ENCODE measurements at regions not wholly inside any gene's neighbourhood (a gene's known extent, or its start where the extent isn't known, plus 50 kb on each side); places are given as distances from the start of the nearest gene placed in this dataset.

DNA sequence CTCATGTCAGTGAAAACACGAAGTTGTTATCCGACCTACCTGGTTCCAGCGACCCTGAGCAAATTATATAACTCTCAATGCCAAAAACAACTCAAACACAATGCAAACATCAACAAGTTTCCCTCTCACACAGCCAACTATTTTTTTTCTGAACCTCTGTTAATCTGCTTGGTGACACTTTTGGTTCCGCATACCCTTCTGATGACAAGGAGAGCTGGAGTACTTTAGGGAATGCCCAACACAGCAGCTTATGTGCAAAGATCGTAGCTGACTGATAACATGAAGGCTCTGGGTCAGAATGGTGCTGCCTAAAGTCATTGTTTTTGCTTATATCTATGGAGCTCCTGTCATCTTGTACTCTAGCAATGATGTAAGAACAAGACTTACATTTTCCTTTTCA is 72.7 kb upstream of the CCDC68 start:
- no peaks in the 10 kb centered on the region for H3K27me3 ChIP-seq (ENCODE audit: insufficient read depth)
- H3F3A ChIP-seq (replicated peaks; ENCODE audit: low read depth): no peaks in the 10 kb centered on the region
- Mint-ChIP-seq H3K4me1 (peaks cover 11% of the 10 kb centered on the region), H3K27ac (no peak overlapping the region), H3K36me3 (ENCODE audit: low read depth) (no peaks in the 10 kb centered on the region), H3K27me3 (ENCODE audit: insufficient read depth, low read depth, poor library complexity) (no peaks in the 10 kb centered on the region), H3K9me3 (no peaks in the 10 kb centered on the region), H3K4me3 (no peak overlapping the region)
- no peak overlapping the region for H3K4me2 ChIP-seq
- H4K20me1 ChIP-seq (replicated peaks; ENCODE audit: insufficient read depth): no peaks in the 10 kb centered on the region
- TF ChIP-seq, protein P1, sequence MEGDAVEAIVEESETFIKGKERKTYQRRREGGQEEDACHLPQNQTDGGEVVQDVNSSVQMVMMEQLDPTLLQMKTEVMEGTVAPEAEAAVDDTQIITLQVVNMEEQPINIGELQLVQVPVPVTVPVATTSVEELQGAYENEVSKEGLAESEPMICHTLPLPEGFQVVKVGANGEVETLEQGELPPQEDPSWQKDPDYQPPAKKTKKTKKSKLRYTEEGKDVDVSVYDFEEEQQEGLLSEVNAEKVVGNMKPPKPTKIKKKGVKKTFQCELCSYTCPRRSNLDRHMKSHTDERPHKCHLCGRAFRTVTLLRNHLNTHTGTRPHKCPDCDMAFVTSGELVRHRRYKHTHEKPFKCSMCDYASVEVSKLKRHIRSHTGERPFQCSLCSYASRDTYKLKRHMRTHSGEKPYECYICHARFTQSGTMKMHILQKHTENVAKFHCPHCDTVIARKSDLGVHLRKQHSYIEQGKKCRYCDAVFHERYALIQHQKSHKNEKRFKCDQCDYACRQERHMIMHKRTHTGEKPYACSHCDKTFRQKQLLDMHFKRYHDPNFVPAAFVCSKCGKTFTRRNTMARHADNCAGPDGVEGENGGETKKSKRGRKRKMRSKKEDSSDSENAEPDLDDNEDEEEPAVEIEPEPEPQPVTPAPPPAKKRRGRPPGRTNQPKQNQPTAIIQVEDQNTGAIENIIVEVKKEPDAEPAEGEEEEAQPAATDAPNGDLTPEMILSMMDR (conservative IDR thresholded peaks at IDR 0.05; ENCODE audit: low read depth in 2 of 2): no peak
- TF ChIP-seq POLR2AphosphoS5 (IDR thresholded peaks at IDR 0.05; ENCODE audit: low read depth) (no peak), NANOG (IDR thresholded peaks at IDR 0.05; ENCODE audit: borderline replicate concordance) (no peak), ZNF114 (CRISPR knock-in tag; IDR thresholded peaks at IDR 0.05) (no peak), JUNB (IDR thresholded peaks at IDR 0.05; ENCODE audit: unreplicated experiment) (no peak), EZH2phosphoT487 (IDR thresholded peaks at IDR 0.05; ENCODE audit: unreplicated experiment) (no peak), CREB1 (CRISPR knock-in tag; IDR thresholded peaks at IDR 0.05; ENCODE audit: low read depth) (no peak), EZH2 (IDR thresholded peaks at IDR 0.05; ENCODE audit: low read depth, unreplicated experiment) (no peak)
- TF ChIP-seq, protein P2, sequence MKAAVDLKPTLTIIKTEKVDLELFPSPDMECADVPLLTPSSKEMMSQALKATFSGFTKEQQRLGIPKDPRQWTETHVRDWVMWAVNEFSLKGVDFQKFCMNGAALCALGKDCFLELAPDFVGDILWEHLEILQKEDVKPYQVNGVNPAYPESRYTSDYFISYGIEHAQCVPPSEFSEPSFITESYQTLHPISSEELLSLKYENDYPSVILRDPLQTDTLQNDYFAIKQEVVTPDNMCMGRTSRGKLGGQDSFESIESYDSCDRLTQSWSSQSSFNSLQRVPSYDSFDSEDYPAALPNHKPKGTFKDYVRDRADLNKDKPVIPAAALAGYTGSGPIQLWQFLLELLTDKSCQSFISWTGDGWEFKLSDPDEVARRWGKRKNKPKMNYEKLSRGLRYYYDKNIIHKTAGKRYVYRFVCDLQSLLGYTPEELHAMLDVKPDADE (IDR thresholded peaks at IDR 0.05): no peak
- no peak for ATAC-seq
- no peak for DNase-seq (ENCODE audit: low spot score)
- H3K9me2 ChIP-seq (ENCODE audit: insufficient read depth): no peaks in the 10 kb centered on the region
- H3K36me3 ChIP-seq (ENCODE audit: insufficient read depth): no peaks in the 10 kb centered on the region
- H3K4me3 ChIP-seq: no peak overlapping the region
- H3K27ac ChIP-seq (ENCODE audit: low read depth): no peak overlapping the region
- H2AFZ ChIP-seq: peak overlapping the region; percentile 32; the same call in 1 of the 2 replicates
- no peaks in the 10 kb centered on the region; the same call in 1 of the 2 replicates for H3K4me1 ChIP-seq (ENCODE audit: insufficient read depth)
- H3K79me2 ChIP-seq (replicated peaks; ENCODE audit: insufficient read depth): no peaks in the 10 kb centered on the region

DNA sequence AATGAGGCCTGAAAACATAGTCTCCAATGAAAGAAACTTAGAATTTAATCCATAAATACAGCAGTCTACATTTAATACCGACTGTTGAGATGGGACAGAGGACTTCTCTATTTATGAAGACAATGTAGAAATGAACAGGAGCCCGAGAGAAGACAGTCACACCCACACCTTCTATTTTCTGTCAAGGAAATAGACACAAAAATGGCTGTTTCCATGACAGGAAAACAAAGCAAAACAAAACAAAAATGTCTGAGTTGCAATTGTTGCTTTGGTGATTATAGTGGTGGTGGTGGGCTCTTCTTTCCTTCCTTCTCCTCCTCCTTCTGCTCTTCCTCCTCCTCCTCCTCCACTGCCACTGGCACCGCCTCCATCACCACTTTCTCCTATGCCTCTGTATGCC is 72.3 kb upstream of the CCDC68 start:
- Histone ChIP-seq H3F3A (replicated peaks; ENCODE audit: low read depth) (no peaks in the 10 kb centered on the region), H3K27ac (ENCODE audit: low read depth) (no peak overlapping the region), H3K4me2 (no peak overlapping the region), H3K36me3 (ENCODE audit: insufficient read depth) (no peaks in the 10 kb centered on the region), H3K4me1 (ENCODE audit: insufficient read depth) (no peaks in the 10 kb centered on the region; the same call in 1 of the 2 replicates), H3K79me2 (replicated peaks; ENCODE audit: insufficient read depth) (no peaks in the 10 kb centered on the region), H2AFZ (peak overlapping the region; percentile 32; the same call in 1 of the 2 replicates), H4K20me1 (replicated peaks; ENCODE audit: insufficient read depth) (no peaks in the 10 kb centered on the region), H3K27me3 (ENCODE audit: insufficient read depth) (no peaks in the 10 kb centered on the region), H3K4me3 (no peak overlapping the region), H3K9me2 (ENCODE audit: insufficient read depth) (no peaks in the 10 kb centered on the region)
- no peak for ATAC-seq
- no peaks in the 10 kb centered on the region for H3K9me3 Mint-ChIP-seq
- TF ChIP-seq ZNF331 (CRISPR knock-in tag; IDR thresholded peaks at IDR 0.05; ENCODE audit: low read depth): no peak
- no peak for TF ChIP-seq ZNF114 (CRISPR knock-in tag; IDR thresholded peaks at IDR 0.05)
- no peak for TF ChIP-seq STAT1 (IDR thresholded peaks at IDR 0.05; ENCODE audit: unreplicated experiment)
- no peak for DNase-seq (ENCODE audit: low spot score)
- no peak overlapping the region for H3K4me3 Mint-ChIP-seq
- no peaks in the 10 kb centered on the region for H3K27me3 Mint-ChIP-seq (ENCODE audit: insufficient read depth, low read depth, poor library complexity)
- no peak overlapping the region for H3K27ac Mint-ChIP-seq
- peaks cover 11% of the 10 kb centered on the region for H3K4me1 Mint-ChIP-seq
- no peaks in the 10 kb centered on the region for H3K36me3 Mint-ChIP-seq (ENCODE audit: low read depth)
